ENCODE measurements at regions not wholly inside any gene's neighbourhood (a gene's known extent, or its start where the extent isn't known, plus 50 kb on each side); places are given as distances from the start of the nearest gene placed in this dataset.

DNA sequence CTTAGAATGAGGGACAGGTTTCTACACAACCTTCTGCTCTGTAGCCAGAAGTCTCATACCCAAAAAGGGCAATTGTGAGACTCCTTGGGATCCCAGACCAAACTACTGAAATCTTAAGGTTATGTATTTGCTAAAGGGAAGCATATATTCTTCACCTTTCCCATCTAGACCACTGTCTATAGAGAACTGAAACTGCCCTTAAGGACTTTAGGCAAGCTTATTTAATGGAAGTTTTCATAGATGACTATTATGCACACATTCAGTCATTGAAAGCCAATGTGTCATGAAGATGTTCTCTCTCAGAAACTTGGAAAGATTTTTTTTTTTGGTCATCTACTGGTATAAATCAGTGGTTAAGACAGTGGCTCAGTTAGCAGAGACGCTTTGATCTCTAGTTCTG is 365.3 kb downstream of the MCTP2 start:
- in situ Hi-C loops (cut with HindIII; ENCODE audit: low pct_unique_long_range_greater_than_20kb, low sequenced_read_pairs), result no loop called here
- DNase-seq (ENCODE audit: low read depth), result no peak

- no peak for DNase-seq (ENCODE audit: low read depth)
- in situ Hi-C loops (cut with HindIII; ENCODE audit: low pct_unique_long_range_greater_than_20kb, low sequenced_read_pairs), result no loop called here
Measured at GRCh38 chr15:94600505-94600904, 369.1 kb downstream of the MCTP2 start.

DNA sequence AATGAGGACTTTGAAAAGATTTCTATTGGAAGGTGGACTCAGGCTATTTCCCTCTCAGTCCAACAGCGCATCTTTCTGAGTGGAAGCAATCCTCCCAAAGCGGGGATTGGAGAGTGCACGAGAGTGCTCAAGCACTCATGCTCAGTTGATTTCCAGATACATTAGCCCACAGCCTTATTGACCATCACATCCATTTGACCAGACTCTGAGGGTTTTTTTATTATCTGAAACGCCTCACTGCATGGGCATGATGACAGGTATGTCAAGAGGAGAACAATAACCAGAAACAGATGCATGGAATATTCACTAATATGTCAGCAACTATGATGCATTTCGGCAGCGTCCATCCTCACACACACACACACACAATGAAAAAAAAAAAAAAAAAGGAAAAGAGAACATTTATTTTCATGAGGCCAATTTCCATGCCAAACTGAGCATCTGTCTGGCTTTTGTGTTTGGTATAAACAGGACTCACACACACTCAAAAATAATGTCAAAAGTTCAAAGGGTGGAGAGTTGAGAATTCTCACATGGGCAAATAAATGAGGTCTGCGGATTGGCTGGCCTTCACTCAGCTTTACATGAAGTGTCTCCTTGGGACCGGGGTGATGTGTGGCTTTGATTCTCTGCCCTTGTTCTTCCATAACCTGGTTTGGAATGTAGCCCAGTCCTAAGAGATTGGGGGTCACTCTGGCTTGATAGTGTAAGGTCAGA is 371.6 kb downstream of the MCTP2 start:
- no peak for DNase-seq (ENCODE audit: low read depth)
- in situ Hi-C loops (cut with HindIII; ENCODE audit: low pct_unique_long_range_greater_than_20kb, low sequenced_read_pairs), result no loop called here

DNA sequence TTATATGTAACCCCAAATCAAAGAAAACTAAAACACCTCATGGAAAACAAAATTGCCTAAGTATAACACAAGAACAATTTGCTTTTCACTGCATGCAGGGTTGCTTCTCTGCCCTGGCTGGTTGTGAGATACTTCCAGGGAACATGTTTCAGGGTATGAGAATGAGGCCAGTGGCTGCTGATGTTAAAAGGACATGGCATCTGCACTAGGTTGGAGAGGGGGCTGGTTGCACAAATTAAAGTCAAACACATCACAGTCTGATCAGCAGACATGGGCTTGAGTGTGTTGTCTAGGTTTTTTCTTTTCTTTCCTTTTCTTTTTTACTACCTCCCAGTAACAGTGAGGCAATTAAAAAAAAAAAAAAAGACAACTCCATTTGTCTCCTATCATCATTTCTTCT is 374.9 kb downstream of the MCTP2 start:
- no peak for DNase-seq (ENCODE audit: low read depth)
- in situ Hi-C loops (cut with HindIII; ENCODE audit: low pct_unique_long_range_greater_than_20kb, low sequenced_read_pairs), result no loop called here

GRCh38 chr15:94607176-94607654 is 375.9 kb downstream of the MCTP2 start:
- DNase-seq (ENCODE audit: low read depth), result no peak
- in situ Hi-C loops (cut with HindIII; ENCODE audit: low pct_unique_long_range_greater_than_20kb, low sequenced_read_pairs), result no loop called here

DNA sequence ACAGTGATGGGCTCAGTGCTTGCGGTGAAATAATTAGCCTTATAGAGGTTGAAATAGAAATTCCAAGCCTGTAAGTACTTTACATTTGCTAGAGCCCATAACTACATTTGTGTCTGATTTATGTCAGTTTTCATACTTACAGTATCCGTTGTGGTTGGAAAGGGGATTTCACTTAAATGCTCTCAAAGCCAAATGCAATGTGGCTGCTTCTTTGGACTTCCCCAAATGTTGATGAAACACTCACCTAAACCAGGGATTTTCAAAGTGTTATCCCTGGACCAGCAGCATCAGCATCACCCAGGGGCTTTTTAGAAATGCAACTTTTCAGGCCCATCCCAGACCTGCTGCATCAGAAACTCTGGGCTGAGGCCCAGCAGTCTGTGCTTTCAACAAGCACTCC is 378.7 kb downstream of the MCTP2 start:
- DNase-seq (ENCODE audit: low read depth), result no peak
- in situ Hi-C loops (cut with HindIII; ENCODE audit: low pct_unique_long_range_greater_than_20kb, low sequenced_read_pairs), result no loop called here

DNA sequence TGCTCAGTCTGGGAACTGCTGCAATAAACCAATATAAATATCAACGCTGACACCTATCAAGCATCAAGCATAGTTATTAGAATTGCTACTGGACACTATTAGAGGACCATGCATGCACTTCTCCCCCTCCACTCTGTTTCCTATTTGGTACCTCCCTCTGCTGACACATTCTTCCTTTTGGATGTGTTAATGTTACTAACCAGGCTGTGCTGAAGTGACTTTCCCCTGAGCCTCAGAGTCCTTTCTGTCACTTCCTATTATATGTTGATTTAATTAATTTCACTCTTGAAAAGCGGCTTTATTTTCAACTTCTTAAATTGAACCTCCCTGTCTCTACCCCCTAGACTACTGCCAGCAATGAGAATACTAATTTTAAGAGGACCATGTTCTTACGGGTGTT is 379.1 kb downstream of the MCTP2 start:
- in situ Hi-C loops (cut with HindIII; ENCODE audit: low pct_unique_long_range_greater_than_20kb, low sequenced_read_pairs), result no loop called here
- DNase-seq (ENCODE audit: low read depth), result no peak

- in situ Hi-C loops (cut with HindIII; ENCODE audit: low pct_unique_long_range_greater_than_20kb, low sequenced_read_pairs), result no loop called here
- no peak for DNase-seq (ENCODE audit: low read depth)
Measured at GRCh38 chr15:94611656-94612055, 380.3 kb downstream of the MCTP2 start.

- in situ Hi-C loops (cut with HindIII; ENCODE audit: low pct_unique_long_range_greater_than_20kb, low sequenced_read_pairs), result no loop called here
- DNase-seq (ENCODE audit: low read depth), result no peak
Measured at GRCh38 chr15:94615688-94616087, 384.3 kb downstream of the MCTP2 start.

- no peak for DNase-seq (ENCODE audit: low read depth)
- in situ Hi-C loops (cut with HindIII; ENCODE audit: low pct_unique_long_range_greater_than_20kb, low sequenced_read_pairs), result no loop called here
Measured at GRCh38 chr15:94620632-94621031, 389.3 kb downstream of the MCTP2 start.

DNA sequence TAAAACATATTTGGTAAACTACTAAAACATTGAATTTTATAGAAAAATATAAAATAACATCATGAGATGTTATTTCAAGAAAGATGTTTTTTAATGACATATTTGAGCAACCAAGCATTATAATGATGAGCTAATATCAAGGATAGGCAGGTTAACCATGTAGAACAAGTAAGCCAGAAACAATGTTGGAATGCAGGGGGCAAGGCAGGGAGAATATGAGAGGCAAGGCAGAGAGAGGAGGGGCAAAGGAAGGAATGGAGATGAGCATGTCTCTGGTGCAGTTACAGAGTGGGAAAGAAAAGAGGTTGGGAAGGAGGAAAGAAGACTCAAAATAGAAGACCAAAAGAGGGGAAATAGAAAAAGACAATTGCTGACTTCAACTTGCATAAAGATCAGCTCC is 390.4 kb downstream of the MCTP2 start:
- in situ Hi-C loops (cut with HindIII; ENCODE audit: low pct_unique_long_range_greater_than_20kb, low sequenced_read_pairs), result no loop called here
- DNase-seq (ENCODE audit: low read depth), result no peak

DNA sequence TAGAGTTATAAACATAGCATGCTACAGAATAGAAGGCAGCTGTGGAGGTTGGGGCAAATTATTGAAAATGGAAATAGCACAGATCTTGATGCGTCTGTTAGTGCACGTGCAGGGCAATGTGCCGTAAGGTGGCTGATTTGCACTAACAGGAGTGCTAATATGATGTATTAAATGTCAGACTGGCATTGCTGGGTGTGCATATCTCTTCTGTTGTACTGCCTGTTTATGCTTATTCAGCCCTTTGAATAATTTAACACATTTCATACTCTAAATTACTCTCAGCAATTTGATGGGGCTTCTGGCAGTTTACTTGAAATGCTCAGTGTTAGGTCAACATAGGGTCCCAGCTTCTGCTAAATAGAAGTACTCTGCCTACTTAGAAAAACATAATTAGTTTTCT is 395.6 kb downstream of the MCTP2 start:
- no peak for DNase-seq (ENCODE audit: low read depth)
- in situ Hi-C loops (cut with HindIII; ENCODE audit: low pct_unique_long_range_greater_than_20kb, low sequenced_read_pairs), result no loop called here

- DNase-seq (ENCODE audit: low read depth), result no peak
- in situ Hi-C loops (cut with HindIII; ENCODE audit: low pct_unique_long_range_greater_than_20kb, low sequenced_read_pairs), result no loop called here
Measured at GRCh38 chr15:94631608-94632007, 400.2 kb downstream of the MCTP2 start.

DNA sequence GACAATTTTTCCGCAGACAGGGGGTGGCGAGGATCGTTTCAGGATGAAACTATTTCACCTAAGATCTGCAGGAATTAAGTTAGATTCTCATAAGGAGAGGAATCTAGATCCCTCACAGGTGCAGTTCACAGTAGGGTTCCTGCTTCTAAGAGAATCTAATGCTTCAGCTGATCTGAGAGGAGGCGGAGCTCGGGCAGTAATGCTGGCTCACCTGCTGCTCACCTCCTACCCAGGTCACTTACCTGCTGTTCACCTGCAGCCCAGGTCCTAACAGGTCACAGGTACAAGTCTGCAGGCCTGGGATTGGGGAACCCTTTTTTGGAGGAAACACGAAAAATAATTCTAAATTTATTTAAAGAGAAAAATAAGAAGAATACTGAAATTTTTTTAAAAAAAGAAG is 406.8 kb downstream of the MCTP2 start:
- DNase-seq (ENCODE audit: low read depth), result no peak
- in situ Hi-C loops (cut with HindIII; ENCODE audit: low pct_unique_long_range_greater_than_20kb, low sequenced_read_pairs), result no loop called here

- no peak for DNase-seq (ENCODE audit: low read depth)
- in situ Hi-C loops (cut with HindIII; ENCODE audit: low pct_unique_long_range_greater_than_20kb, low sequenced_read_pairs), result no loop called here
Measured at GRCh38 chr15:94639701-94640100, 408.3 kb downstream of the MCTP2 start.

GRCh38 chr15:94644433-94644832 is 413.1 kb downstream of the MCTP2 start:
- DNase-seq (ENCODE audit: low read depth), result no peak
- in situ Hi-C loops (cut with HindIII; ENCODE audit: low pct_unique_long_range_greater_than_20kb, low sequenced_read_pairs), result no loop called here

DNA sequence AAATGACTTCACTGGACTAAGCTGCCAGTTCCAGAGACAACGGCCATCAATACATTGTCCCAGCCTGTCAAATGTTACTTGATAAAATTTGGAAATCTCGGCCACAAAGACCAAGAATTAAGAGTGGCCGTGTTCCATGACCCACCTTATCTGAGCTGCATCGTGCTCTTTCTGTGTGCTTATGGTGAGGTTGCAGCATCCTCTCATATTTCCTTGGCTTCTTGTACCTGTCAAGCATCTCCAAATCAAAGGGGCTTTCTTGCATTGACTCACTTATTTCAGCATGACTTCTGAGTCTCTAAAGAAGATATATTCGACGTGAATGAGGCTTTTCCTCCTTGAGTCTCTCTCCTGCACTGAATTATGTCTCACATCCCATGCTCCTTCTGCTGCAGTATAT is 421.7 kb downstream of the MCTP2 start:
- DNase-seq (ENCODE audit: low read depth), result no peak
- in situ Hi-C loops (cut with HindIII; ENCODE audit: low pct_unique_long_range_greater_than_20kb, low sequenced_read_pairs), result no loop called here

GRCh38 chr15:94655249-94655880 is 424.0 kb downstream of the MCTP2 start:
- DNase-seq (ENCODE audit: low read depth), result no peak
- in situ Hi-C loops (cut with HindIII; ENCODE audit: low pct_unique_long_range_greater_than_20kb, low sequenced_read_pairs), result no loop called here

DNA sequence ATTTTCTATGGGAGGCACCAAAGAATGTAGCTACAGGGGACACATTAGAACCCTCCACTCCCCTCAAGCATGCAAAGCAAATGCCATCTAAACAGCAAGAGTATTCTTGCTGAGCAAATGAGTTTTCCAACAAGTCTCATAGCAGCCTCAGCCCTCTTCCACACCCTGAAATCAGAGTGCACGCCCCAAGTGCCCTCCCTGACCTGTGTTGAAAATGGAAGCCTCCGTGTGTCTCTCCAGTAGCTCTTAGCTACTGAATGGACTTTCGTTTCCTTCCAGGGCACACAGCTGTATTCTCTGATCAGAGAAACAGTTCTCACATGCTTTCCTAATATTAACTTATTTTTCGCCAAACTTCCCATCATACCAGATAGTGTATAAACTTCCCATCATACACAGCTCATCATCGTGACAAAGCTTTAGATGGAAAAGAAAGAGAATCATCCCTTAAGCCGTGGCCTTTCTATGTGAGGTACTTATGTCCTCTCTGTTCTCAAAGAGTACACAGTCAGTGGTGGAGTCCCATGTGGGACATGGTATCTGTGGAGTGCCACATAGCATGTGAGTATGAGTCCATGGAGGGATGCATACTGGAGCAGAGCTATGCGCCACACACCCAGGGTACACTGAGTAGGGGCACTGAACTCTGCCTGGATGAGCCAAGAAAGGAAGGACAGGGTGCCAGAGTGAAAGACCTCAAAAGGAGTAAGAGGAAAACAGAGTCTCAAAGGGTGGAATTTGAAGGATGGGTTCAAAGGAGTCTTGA is 434.5 kb downstream of the MCTP2 start:
- no peak for DNase-seq (ENCODE audit: low read depth)
- in situ Hi-C loops (cut with HindIII; ENCODE audit: low pct_unique_long_range_greater_than_20kb, low sequenced_read_pairs), result no loop called here

All from Caki2 (cell line).